ENCODE measurements at regions not wholly inside any gene's neighbourhood (a gene's known extent, or its start where the extent isn't known, plus 50 kb on each side); places are given as distances from the start of the nearest gene placed in this dataset.

GRCh38 chr6:114605656-114606055 is 262.8 kb upstream of the HS3ST5 start:
- H3K9me3 Mint-ChIP-seq = peaks cover 5% of the 10 kb centered on the region
- H3K36me3 Mint-ChIP-seq (ENCODE audit: low read depth) = no peaks in the 10 kb centered on the region
- H3K4me1 Mint-ChIP-seq (ENCODE audit: low read depth) = no peaks in the 10 kb centered on the region
- H3K27me3 Mint-ChIP-seq (ENCODE audit: low read depth) = no peaks in the 10 kb centered on the region
- intact Hi-C loops (cut with micrococcal nuclease) = no loop called here
- no peak for DNase-seq (ENCODE audit: low spot score)
- no peak overlapping the region for H3K27ac Mint-ChIP-seq
- no peak overlapping the region for H3K4me3 Mint-ChIP-seq (ENCODE audit: low read depth)

GRCh38 chr6:114600381-114600780 is 257.6 kb upstream of the HS3ST5 start:
- intact Hi-C loops (cut with micrococcal nuclease) = no loop called here
- no peak overlapping the region for H3K27ac Mint-ChIP-seq
- H3K27me3 Mint-ChIP-seq (ENCODE audit: low read depth) = no peaks in the 10 kb centered on the region
- no peak for DNase-seq (ENCODE audit: low spot score)
- H3K9me3 Mint-ChIP-seq = peaks cover 4% of the 10 kb centered on the region
- no peaks in the 10 kb centered on the region for H3K4me1 Mint-ChIP-seq (ENCODE audit: low read depth)
- no peak overlapping the region for H3K4me3 Mint-ChIP-seq (ENCODE audit: low read depth)
- no peaks in the 10 kb centered on the region for H3K36me3 Mint-ChIP-seq (ENCODE audit: low read depth)

DNA sequence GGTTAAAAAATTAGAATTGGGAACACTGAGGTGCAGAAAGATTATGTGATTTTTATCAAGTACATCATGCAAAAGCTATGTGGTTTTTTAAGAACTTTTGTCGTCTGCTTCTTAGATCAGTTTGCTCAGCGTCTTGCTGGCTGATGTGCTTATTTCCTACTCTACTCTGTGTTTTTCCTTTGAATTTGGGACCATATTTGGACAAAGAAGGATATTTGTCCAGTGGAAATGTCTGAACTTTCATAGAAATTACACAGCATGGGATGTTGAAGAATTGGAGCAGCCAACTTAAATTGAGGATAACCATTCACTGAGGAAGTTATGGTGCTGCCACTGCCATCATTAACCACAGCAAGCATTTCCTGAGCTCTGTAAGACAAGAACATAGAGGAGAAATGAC is 252.8 kb upstream of the HS3ST5 start:
- Mint-ChIP-seq H3K4me1 (ENCODE audit: low read depth) (no peaks in the 10 kb centered on the region), H3K9me3 (no peaks in the 10 kb centered on the region), H3K27ac (no peak overlapping the region), H3K27me3 (ENCODE audit: low read depth) (no peaks in the 10 kb centered on the region), H3K36me3 (ENCODE audit: low read depth) (no peaks in the 10 kb centered on the region), H3K4me3 (ENCODE audit: low read depth) (no peak overlapping the region)
- intact Hi-C loops (cut with micrococcal nuclease) = no loop called here
- no peak for DNase-seq (ENCODE audit: low spot score)

DNA sequence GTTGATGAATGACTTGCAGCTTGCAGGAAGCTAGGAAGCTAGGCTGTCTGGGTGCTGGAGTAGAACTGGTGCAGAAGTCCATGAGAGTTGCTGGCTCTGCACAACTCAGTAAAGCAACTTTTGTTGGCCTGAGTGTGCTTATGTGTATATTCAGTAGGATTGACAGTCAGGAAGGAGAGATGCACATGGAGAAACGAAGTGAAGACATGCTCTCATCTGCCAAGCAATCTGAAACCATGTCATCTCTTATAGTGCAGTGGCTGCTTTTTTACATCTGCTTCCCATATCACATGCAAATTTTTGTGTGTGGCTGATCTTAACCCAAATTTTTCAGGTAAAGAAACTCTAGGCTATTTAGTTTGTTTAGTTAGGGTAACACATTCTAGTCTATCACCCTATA is 252.4 kb upstream of the HS3ST5 start:
- H3K4me1 Mint-ChIP-seq (ENCODE audit: low read depth) = no peaks in the 10 kb centered on the region
- no peaks in the 10 kb centered on the region for H3K36me3 Mint-ChIP-seq (ENCODE audit: low read depth)
- no peak overlapping the region for H3K4me3 Mint-ChIP-seq (ENCODE audit: low read depth)
- H3K27me3 Mint-ChIP-seq (ENCODE audit: low read depth) = no peaks in the 10 kb centered on the region
- no peak overlapping the region for H3K27ac Mint-ChIP-seq
- intact Hi-C loops (cut with micrococcal nuclease) = no loop called here
- DNase-seq (ENCODE audit: low spot score) = no peak
- H3K9me3 Mint-ChIP-seq = no peaks in the 10 kb centered on the region

DNA sequence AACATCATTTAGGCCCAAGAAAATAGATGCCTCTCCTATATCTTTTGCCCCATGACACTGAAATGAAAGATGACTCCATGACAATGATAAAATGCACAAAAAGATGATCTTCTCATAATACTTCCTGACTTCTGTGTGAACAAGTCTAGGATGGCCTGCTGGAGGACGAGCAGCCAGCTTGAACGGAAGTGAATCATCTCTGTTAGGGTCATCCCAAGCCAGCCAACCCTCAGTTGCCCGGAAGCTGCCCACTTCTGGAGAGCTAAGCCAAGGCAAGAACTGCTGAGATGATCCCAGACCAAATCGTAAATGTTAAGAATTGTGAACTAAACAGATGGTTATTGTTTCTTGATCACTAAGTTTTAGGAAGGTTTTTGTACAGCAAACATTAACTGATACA is 249.7 kb upstream of the HS3ST5 start:
- DNase-seq (ENCODE audit: low spot score) = no peak
- Mint-ChIP-seq H3K36me3 (ENCODE audit: low read depth) (no peaks in the 10 kb centered on the region), H3K27me3 (ENCODE audit: low read depth) (no peaks in the 10 kb centered on the region), H3K27ac (no peak overlapping the region), H3K9me3 (no peaks in the 10 kb centered on the region), H3K4me3 (ENCODE audit: low read depth) (no peak overlapping the region), H3K4me1 (ENCODE audit: low read depth) (no peaks in the 10 kb centered on the region)
- intact Hi-C loops (cut with micrococcal nuclease) = no loop called here

DNA sequence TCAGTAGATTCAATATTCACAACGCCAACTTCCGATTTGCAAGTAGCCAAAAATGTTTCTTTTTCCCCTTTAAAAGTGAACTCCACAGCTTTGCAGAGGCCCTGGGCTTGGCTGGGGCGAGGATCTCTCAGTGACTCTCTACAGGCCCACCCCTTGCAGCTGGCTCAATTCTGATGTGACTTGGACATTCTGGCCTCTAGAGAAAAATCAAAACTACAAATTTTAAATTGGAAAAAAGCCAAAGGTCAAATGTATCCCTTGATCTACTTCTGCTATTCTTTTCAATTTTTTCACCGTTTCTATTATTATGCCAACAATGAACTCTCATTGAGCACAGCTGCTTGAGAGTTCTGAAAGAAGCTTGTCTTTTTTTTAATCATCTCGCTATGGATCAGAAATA is 245.9 kb upstream of the HS3ST5 start:
- Mint-ChIP-seq H3K4me3 (ENCODE audit: low read depth) (no peak overlapping the region), H3K27ac (no peak overlapping the region), H3K9me3 (no peaks in the 10 kb centered on the region), H3K4me1 (ENCODE audit: low read depth) (no peaks in the 10 kb centered on the region), H3K27me3 (ENCODE audit: low read depth) (no peaks in the 10 kb centered on the region), H3K36me3 (ENCODE audit: low read depth) (no peaks in the 10 kb centered on the region)
- DNase-seq (ENCODE audit: low spot score) = no peak
- intact Hi-C loops (cut with micrococcal nuclease) = no loop called here

DNA sequence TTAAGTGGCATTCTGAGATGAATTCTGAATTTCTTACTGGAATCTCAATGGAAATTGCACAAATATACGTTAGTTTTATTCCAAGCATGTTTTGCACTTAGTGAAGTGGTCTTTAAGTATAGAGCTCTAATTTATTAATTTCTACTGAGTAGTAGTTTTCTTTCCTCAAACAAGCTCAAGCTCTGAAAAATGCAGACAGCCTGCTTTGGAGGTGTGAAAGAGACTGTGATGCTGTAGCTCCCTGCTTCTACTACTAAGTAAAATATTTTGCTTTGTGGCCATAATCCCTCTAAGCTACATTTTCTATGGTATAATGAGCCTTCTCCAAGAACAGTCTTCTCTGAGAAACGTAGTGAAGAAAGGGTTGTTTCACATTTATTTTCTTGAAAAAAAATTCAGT is 243.5 kb upstream of the HS3ST5 start:
- no peaks in the 10 kb centered on the region for H3K4me1 Mint-ChIP-seq (ENCODE audit: low read depth)
- no peak overlapping the region for H3K27ac Mint-ChIP-seq
- peaks cover 11% of the 10 kb centered on the region for H3K9me3 Mint-ChIP-seq
- intact Hi-C loops (cut with micrococcal nuclease) = no loop called here
- no peaks in the 10 kb centered on the region for H3K27me3 Mint-ChIP-seq (ENCODE audit: low read depth)
- H3K4me3 Mint-ChIP-seq (ENCODE audit: low read depth) = no peak overlapping the region
- DNase-seq (ENCODE audit: low spot score) = no peak
- no peaks in the 10 kb centered on the region for H3K36me3 Mint-ChIP-seq (ENCODE audit: low read depth)

- intact Hi-C loops (cut with micrococcal nuclease) = no loop called here
- Mint-ChIP-seq H3K27ac (no peak overlapping the region), H3K36me3 (ENCODE audit: low read depth) (no peaks in the 10 kb centered on the region), H3K4me1 (ENCODE audit: low read depth) (no peaks in the 10 kb centered on the region), H3K4me3 (ENCODE audit: low read depth) (no peak overlapping the region), H3K9me3 (peaks cover 19% of the 10 kb centered on the region), H3K27me3 (ENCODE audit: low read depth) (no peaks in the 10 kb centered on the region)
- DNase-seq (ENCODE audit: low spot score) = no peak
Observed at GRCh38 chr6:114581293-114581692, 238.5 kb upstream of the HS3ST5 start.

- DNase-seq (ENCODE audit: low spot score) = no peak
- Mint-ChIP-seq H3K4me3 (ENCODE audit: low read depth) (no peak overlapping the region), H3K27me3 (ENCODE audit: low read depth) (no peaks in the 10 kb centered on the region), H3K9me3 (peaks cover 19% of the 10 kb centered on the region), H3K27ac (no peak overlapping the region), H3K36me3 (ENCODE audit: low read depth) (no peaks in the 10 kb centered on the region), H3K4me1 (ENCODE audit: low read depth) (no peaks in the 10 kb centered on the region)
- intact Hi-C loops (cut with micrococcal nuclease) = no loop called here
Observed at GRCh38 chr6:114580882-114581281, 238.1 kb upstream of the HS3ST5 start.

- DNase-seq (ENCODE audit: low spot score) = no peak
- no peak overlapping the region for H3K27ac Mint-ChIP-seq
- H3K9me3 Mint-ChIP-seq = peaks cover 19% of the 10 kb centered on the region
- no peaks in the 10 kb centered on the region for H3K36me3 Mint-ChIP-seq (ENCODE audit: low read depth)
- no peaks in the 10 kb centered on the region for H3K4me1 Mint-ChIP-seq (ENCODE audit: low read depth)
- no peak overlapping the region for H3K4me3 Mint-ChIP-seq (ENCODE audit: low read depth)
- H3K27me3 Mint-ChIP-seq (ENCODE audit: low read depth) = no peaks in the 10 kb centered on the region
- intact Hi-C loops (cut with micrococcal nuclease) = no loop called here
Observed at GRCh38 chr6:114579486-114579885, 236.7 kb upstream of the HS3ST5 start.

GRCh38 chr6:114577109-114577508 is 234.3 kb upstream of the HS3ST5 start:
- intact Hi-C loops (cut with micrococcal nuclease) = no loop called here
- no peaks in the 10 kb centered on the region for H3K27me3 Mint-ChIP-seq (ENCODE audit: low read depth)
- DNase-seq (ENCODE audit: low spot score) = no peak
- H3K4me1 Mint-ChIP-seq (ENCODE audit: low read depth) = no peaks in the 10 kb centered on the region
- no peaks in the 10 kb centered on the region for H3K36me3 Mint-ChIP-seq (ENCODE audit: low read depth)
- H3K9me3 Mint-ChIP-seq = peaks cover 15% of the 10 kb centered on the region
- H3K27ac Mint-ChIP-seq = no peak overlapping the region
- H3K4me3 Mint-ChIP-seq (ENCODE audit: low read depth) = no peak overlapping the region

DNA sequence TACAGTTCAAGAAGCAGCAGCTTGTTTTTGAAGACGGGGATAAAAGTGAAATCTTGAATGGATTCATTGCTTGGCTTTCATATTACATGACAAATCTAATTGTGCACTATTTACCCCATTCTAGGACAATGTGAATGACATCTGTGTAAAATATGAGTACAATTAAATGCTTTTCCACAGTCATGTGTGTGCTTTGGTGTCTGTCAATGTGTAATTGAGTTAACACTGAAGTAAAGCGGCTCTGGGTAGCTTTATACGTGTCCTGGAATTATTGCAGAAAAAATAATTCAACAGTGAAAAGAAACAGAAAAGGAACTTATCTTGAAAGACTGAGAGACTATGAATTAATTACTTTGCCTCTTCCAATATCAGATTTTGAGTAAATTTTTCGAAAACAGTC is 233.5 kb upstream of the HS3ST5 start:
- H3K27me3 Mint-ChIP-seq (ENCODE audit: low read depth) = no peaks in the 10 kb centered on the region
- intact Hi-C loops (cut with micrococcal nuclease) = no loop called here
- no peak overlapping the region for H3K27ac Mint-ChIP-seq
- no peak for DNase-seq (ENCODE audit: low spot score)
- no peak overlapping the region for H3K4me3 Mint-ChIP-seq (ENCODE audit: low read depth)
- no peaks in the 10 kb centered on the region for H3K36me3 Mint-ChIP-seq (ENCODE audit: low read depth)
- peaks cover 9% of the 10 kb centered on the region for H3K9me3 Mint-ChIP-seq
- H3K4me1 Mint-ChIP-seq (ENCODE audit: low read depth) = no peaks in the 10 kb centered on the region

DNA sequence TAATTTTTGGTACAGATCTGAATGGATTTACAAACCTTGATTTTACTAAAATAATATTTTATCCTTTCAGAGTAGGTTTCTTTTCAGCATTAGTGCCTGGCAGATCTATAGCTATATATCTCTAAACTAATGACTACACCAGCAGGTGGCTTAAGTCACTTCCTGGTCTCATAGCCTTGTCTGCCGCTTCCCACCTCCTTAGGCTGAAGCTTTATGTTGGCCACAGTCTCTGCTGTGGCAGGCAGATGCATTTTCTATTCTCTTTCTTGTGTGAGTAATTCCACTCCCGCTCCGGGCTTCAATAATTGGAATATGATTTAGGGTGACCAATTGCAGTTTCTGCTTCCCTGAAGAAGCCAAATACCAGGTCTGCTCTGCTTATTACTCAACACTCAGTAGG is 226.8 kb upstream of the HS3ST5 start:
- Mint-ChIP-seq H3K4me1 (ENCODE audit: low read depth) (no peaks in the 10 kb centered on the region), H3K4me3 (ENCODE audit: low read depth) (no peak overlapping the region), H3K27me3 (ENCODE audit: low read depth) (no peaks in the 10 kb centered on the region), H3K36me3 (ENCODE audit: low read depth) (no peaks in the 10 kb centered on the region), H3K27ac (no peak overlapping the region), H3K9me3 (peaks cover 8% of the 10 kb centered on the region)
- intact Hi-C loops (cut with micrococcal nuclease) = no loop called here
- no peak for DNase-seq (ENCODE audit: low spot score)

DNA sequence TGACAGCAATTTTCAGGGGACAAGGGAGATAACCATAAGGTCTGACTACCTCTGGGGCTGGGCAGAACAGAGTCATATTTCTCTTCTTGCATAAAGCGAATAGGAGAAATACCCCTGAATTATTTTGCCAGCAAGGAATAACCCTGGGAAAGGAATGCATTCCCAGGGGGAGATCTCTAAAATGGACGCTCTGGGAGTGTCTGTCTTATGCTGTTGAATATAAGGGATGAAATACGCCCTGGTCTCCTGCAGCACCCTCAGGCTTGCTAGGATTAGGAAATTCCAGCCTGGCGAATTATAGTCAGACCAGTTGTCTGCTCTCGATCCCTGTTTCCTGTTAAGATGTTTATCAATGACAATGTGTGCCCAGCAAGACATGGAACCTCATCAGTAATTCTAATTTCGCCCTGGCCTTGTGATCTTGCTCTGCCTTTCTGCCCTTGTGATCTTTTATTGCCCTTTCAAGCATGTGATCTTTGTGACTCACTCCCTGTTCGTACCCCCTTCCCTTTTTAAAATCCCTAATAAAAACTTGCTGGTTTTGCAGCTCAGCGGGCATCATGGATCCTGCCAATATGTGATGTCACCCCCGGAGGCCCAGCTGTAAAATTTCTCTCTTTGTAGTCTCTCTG is 221.6 kb upstream of the HS3ST5 start:
- Mint-ChIP-seq H3K4me1 (ENCODE audit: low read depth) (no peaks in the 10 kb centered on the region), H3K4me3 (ENCODE audit: low read depth) (no peak overlapping the region), H3K27me3 (ENCODE audit: low read depth) (no peaks in the 10 kb centered on the region), H3K9me3 (peaks cover 17% of the 10 kb centered on the region), H3K36me3 (ENCODE audit: low read depth) (no peaks in the 10 kb centered on the region), H3K27ac (no peak overlapping the region)
- DNase-seq (ENCODE audit: low spot score) = no peak
- intact Hi-C loops (cut with micrococcal nuclease) = no loop called here

Data from activated T-helper 2 cell treated with anti-CD3 and anti-CD28 coated beads, Interferon-gamma antibody, Interleukin-2, Interleukin-4, amounts not matched to agents 10 μg/mL and 5 μg/mL and 100 μg/mL, durations not matched to agents 14 hours and 24 hours and 36 hours (primary cell).